GM19193 (cell line): ENCODE measurements at regions not wholly inside any gene's neighbourhood (a gene's known extent, or its start where the extent isn't known, plus 50 kb on each side); places are given as distances from the start of the nearest gene placed in this dataset.

Experiments
- POLR2A ChIP-seq: IDR thresholded peaks from 4 replicates; pipeline ENCODE4 v1.6.1; 2011; ENCODE audit not compliant: insufficient read depth, insufficient read length; ENCODE audit errors: extremely low read depth

DNA sequence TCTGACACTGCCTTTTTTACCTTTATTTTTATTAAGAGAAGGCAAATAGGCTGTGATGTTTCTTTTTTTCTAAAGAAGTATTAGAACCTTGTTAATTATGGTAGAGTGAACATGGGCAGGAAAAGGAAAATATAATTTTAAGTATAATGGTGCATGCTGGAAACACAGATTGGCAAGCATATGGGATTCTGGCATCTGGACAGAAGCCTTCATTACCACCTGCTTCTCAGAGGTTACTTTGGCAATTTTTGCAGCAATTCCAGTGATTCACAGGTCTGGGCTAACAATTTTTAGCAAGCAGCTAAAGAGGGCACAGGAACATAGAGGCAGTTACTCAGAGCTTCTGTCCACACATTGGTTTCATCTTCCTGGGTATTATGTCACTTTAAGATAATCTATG is 258.3 kb downstream of the DIPK2A start:
- TF ChIP-seq POLR2A = no peak

DNA sequence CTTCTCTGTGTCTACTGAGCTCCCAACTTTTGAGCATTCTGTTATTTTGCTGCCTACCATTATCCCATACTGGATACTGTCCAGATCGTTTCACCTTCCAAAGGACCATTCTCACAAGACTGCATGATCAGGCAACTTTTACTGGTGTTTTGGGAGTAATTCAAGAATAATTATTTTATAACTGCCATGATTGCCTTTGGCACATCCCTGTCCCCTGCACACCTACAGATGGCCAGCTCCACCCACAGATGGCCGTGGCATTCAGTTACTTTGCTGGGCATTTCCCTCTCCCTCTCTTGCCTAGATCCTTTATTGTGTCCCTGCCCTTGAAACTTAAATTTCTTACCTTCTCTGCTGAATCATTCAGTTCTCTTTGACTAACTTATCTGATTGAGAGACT is 263.9 kb downstream of the DIPK2A start:
- TF ChIP-seq POLR2A = no peak

DNA sequence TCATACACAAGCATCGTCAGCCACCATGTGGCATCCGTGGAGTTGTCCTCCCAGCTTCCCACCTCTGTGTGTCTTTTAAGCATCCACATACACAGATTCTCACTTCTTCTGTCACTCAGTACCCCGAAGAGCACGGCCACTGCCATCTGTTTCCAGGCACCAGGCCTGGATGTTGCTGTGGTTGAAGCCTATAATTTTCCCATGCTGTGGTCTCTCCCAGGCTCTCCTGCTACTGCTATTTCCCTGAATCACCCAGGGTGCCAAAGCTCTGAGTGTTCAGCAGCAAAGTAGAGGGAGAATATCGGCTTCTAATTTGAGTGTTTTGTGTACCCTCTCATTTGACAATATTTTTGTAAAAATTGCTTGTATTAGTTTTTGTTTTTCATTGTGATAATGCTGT is 265.7 kb downstream of the DIPK2A start:
- no peak for TF ChIP-seq POLR2A

DNA sequence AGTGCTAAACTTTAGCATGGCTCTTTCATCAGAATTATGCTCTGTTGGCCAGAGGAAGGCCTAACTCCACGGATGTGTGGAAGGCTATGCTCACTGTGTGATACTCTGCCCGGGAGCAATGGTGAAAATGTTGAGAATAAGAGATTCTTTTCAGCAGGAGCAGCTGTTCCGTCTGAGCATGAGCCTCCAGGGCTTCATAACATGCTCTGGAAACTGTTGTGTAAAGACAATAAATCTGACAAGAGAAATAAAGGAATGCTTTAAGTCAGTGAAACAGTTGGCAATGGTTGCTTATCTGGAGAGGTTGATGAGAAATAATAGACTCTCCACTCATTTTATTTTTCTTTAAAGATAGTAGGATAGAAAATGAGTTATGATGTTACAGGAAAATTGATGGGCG is 269.8 kb downstream of the DIPK2A start:
- no peak for TF ChIP-seq POLR2A

DNA sequence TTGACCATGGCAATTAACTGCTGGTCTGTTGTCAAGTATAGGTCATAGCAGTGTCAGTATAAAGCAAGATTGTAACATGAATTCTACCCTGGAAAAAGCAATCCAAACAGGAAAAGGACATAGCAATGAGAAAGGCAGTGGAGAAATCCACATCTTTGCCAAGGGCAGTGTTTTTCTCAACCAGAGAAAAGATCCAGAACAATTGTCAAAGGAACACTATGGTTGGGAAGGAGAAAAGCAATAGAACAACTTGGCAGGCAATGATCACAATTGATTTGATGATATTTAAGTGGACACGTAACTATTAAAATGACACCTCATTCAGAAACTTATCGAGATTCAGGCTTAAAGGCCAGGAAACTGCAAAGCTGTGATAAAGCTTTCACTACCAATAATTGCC is 271.1 kb downstream of the DIPK2A start:
- TF ChIP-seq POLR2A = no peak

DNA sequence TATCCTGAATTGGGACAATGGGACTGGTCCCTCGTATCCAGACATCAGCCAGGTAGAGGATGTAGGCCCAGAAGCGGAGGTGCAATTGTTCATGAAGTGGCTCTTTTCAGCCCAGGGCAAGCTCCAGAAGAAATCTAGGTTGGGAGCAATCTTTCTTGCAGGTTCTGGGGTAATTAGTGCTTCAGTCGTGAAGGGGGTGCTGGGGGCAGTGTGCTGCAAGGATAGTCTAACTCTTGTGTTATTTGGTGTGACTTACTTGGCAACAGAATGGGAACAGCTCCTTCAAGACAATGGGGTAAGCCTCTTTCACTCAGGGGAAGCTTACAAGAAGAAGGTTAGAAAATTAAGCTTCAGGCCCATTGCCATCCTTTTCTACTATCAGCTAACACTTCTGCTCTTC is 273.0 kb downstream of the DIPK2A start:
- no peak for TF ChIP-seq POLR2A

DNA sequence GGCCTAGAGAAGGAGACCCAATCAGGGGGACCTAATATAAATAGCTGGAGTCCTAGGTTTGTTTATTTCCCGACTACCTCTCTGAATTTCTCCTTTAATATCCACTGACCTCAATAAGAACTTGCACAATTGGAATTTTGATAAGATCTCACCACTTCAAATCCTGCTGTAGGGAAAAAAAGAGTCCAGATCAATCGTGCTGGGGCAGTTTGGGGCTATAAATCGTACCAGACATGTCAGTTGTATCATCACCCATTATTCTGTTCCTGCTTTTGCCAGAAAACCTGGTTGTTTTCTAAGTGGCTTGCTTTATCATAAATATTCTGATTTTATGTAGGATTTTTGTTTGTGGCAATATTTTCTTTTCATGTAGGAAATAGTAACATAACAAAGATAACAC is 281.3 kb downstream of the DIPK2A start:
- TF ChIP-seq POLR2A = no peak

DNA sequence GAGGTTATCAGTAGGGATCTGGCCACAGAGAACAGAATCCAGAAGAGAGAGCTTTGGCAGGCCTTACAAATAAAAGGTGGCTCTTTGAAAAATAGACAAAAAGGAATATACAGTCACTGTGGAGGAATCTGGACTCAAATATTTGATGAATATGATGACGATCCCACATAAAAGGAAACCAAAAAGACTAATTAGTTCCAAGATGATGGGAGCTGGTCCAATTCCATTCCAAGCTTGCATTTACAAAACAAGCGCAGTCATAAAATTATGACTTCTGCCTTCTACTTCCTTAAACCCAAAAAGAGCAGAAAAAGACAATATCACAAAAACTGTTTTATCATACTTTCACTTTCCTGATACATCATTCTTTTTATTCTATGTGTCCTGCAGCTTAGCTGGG is 285.8 kb downstream of the DIPK2A start:
- no peak for TF ChIP-seq POLR2A

DNA sequence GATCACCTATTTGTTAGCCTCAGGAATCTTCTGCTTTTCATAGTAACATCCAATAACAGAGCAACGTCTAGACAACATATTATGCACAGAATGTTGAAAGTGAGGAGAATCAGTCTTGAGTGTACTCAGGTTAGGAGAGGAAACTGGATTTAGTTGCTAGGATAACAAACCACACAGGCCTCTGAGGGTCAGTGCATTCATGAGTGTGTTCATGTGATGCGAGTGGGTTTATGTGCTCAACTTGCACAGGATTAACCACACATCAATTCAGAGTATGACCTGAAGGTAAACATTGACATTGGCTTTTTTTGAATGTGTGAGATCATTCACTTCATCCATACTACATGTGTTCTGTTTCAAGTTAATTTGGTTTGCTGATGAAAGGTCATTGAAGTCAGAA is 287.6 kb downstream of the DIPK2A start:
- no peak for TF ChIP-seq POLR2A

DNA sequence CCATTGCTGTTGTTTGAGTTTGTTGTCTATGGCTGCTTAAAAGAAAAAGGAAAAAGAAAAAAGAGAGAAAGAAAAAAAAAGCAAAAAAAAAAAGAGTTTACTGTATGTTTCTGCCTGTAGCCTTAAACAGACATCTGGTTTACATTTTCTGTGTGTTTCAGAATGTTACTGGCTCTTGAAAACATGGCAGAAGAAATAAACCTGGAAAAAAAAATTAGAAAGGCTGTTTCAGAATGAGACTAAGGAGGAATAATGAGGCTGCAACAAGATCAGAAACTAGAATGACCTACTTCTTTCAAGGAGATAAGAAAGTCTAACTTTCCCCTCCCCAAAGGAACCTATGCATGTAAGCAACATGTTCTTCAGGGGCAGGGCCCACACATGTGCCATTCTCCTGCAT is 292.1 kb downstream of the DIPK2A start:
- TF ChIP-seq POLR2A = no peak

DNA sequence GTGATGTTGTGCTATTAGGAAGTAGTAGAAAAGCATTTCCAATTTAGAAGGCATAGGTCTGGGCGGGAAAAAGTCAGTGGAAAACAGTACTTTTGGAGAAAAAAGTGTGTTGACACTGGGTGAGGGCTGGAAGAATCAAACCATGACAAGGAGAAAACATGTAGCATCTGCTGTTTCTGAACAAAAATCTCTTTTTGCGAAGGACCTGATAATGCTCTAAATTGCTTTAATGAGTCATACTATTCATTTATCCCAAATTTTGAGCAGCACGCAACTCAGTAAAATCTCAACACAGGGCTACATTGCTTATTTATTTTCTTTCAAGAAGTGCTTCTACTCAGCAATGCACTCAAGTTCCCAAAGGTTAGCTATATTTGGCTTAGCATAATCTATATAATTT is 292.7 kb downstream of the DIPK2A start:
- no peak for TF ChIP-seq POLR2A

DNA sequence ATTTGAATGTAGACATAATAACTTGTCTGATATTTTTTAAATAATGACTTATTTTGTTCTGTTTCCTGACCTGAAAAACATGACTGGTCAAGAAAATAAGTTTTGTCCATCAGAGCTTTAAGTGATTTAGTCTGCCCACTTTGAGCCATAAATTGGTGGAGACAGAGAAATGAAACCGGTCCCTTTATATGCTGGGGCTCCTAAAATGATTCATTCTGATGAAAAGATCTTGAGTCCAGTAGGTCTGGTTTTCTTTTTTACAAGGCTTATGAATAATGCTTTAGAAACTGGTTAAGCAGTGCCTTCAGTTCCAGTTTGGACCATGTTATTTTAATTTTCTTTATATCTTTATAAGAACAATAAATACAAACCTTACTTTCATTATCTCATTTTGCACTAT is 293.2 kb downstream of the DIPK2A start:
- no peak for TF ChIP-seq POLR2A

DNA sequence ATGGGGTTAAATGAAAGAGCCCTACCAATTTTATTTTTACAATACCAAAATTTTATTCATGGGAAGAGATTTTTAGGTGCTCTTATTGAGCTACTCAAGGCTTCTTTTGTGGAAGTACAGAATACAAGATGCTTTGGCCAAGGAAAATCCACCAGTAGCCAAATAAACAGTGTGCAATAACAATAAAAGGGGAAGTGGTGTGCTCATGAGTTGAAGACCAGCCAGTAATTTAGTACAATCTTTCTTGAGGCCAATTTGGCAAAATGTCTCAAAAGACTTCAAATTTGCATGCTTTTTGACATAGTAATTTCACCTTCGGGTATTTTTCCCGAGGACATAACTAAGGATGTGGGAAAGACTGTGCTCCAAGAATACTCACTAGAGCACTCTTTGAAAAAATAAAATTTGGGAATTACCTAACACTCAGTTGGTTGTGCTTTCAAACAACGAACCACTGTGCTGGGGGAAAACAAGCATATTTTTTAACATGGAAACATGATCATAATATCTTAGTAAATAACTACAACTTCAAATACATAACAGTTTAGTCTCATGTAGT is 294.0 kb downstream of the DIPK2A start:
- TF ChIP-seq POLR2A = no peak

DNA sequence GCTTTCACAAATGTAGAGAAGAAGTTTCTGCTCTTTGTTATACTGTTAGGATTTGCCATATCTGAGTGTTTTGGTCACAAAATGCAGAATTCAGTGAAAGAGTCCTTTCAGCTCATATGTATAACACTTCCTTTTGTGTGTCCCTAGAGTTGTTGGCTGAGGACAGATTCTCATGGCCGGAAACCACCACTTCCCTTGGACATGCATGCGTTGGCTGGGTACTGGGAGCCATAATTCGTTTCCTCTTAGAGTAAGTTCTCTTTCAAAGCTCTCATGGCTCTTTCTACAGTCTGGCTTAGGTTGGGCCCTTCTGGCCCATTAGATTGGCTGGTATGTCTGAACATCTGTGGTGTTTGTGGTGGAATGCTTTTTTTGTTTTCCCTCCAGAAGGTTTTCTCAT is 298.5 kb downstream of the DIPK2A start:
- no peak for TF ChIP-seq POLR2A

DNA sequence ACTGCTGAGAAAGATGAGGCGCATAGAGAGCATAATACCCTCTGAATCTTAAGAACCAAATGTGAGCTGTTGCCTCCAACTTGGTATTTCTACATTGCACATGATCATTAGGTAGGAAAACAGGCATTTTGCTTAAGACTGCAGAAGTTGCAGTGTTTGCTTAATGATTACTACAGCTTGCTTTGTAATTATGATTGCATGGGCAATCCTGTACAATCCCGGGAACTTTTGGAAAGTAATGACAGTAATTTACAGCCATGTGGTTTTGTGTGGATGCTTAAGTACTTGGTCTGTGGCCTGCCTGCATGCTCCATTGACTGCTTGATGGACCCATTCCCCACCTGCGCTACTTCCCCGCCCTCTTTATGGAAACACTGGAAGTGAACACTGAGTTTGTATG is 301.1 kb downstream of the DIPK2A start:
- TF ChIP-seq POLR2A = no peak

DNA sequence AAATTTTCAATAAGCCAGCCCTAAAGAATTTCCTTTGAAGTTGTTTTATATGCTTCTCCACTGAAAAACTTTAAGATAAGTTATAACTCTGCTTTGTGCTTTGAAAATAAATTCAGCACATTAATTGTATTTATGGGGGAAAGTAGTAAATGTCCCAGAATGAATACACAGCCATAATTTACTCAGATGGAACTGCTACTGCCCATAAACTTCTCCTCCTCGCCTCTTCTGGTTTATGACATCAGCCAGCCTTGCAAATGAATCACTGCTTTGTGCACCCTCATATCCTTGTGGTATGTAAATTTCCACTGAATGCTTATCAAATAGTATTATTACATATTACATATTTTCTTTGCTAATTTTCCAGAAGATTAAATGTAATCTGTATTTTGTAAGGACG is 302.0 kb downstream of the DIPK2A start:
- TF ChIP-seq POLR2A = no peak

DNA sequence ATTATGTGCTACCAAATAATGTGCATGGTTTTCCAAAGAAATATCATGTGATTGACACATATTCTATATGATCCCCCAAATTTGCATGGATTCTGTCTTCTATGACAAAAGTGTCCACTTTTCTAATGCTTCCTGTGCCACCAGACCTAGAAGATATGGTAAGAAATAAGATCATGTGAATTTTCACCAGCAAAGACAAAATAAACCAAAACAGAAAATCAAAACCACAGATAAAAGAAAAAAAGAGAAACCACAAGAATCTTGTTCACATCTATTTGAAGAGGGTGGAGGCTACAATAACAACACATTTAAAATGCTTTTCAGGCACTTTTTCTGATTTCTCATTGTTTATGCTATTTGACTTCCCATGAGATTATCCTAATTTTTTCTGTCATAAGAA is 303.4 kb downstream of the DIPK2A start:
- no peak for TF ChIP-seq POLR2A
